ENCODE measurements at regions not wholly inside any gene's neighbourhood (a gene's known extent, or its start where the extent isn't known, plus 50 kb on each side); places are given as distances from the start of the nearest gene placed in this dataset.

- Histone ChIP-seq H3F3A (replicated peaks; ENCODE audit: low read depth) (no peaks in the 10 kb centered on the region), H3K4me2 (no peak overlapping the region), H3K79me2 (replicated peaks; ENCODE audit: insufficient read depth) (no peaks in the 10 kb centered on the region), H3K4me1 (ENCODE audit: insufficient read depth) (0 out of 2 replicates have a peak, but pooled peaks cover 5% of the 10 kb centered on the region), H3K36me3 (ENCODE audit: insufficient read depth) (no peaks in the 10 kb centered on the region), H4K20me1 (replicated peaks; ENCODE audit: insufficient read depth) (no peaks in the 10 kb centered on the region), H2AFZ (no peak overlapping the region), H3K4me3 (no peak overlapping the region), H3K27ac (ENCODE audit: low read depth) (no peak overlapping the region), H3K27me3 (ENCODE audit: insufficient read depth) (no peaks in the 10 kb centered on the region), H3K9me2 (ENCODE audit: insufficient read depth) (no peaks in the 10 kb centered on the region)
- Mint-ChIP-seq H3K36me3 (ENCODE audit: low read depth) (no peaks in the 10 kb centered on the region), H3K9me3 (no peaks in the 10 kb centered on the region), H3K4me1 (no peaks in the 10 kb centered on the region), H3K27me3 (ENCODE audit: insufficient read depth, low read depth, poor library complexity) (no peaks in the 10 kb centered on the region), H3K4me3 (no peak overlapping the region), H3K27ac (no peak overlapping the region)
- DNase-seq (ENCODE audit: low spot score) (no peak), ATAC-seq (no peak)
- TF ChIP-seq ZNF114 (CRISPR knock-in tag; IDR thresholded peaks at IDR 0.05) = no peak
- TF ChIP-seq REST (IDR thresholded peaks at IDR 0.05; ENCODE audit: unreplicated experiment) = no peak
- TF ChIP-seq NANOG (IDR thresholded peaks at IDR 0.05; ENCODE audit: borderline replicate concordance) = no peak
- no peak for TF ChIP-seq JUNB (IDR thresholded peaks at IDR 0.05; ENCODE audit: unreplicated experiment)
- no peak for TF ChIP-seq ZNF331 (CRISPR knock-in tag; IDR thresholded peaks at IDR 0.05; ENCODE audit: low read depth)
- TF ChIP-seq CTCF (conservative IDR thresholded peaks at IDR 0.05; ENCODE audit: low read depth in 2 of 2) = no peak
- TF ChIP-seq POLR2AphosphoS5 (IDR thresholded peaks at IDR 0.05; ENCODE audit: low read depth) = no peak
- no peak for TF ChIP-seq ETS1 (IDR thresholded peaks at IDR 0.05)
- TF ChIP-seq ZNF462 (CRISPR knock-in tag; IDR thresholded peaks at IDR 0.05) = no peak
- TF ChIP-seq EZH2 (IDR thresholded peaks at IDR 0.05; ENCODE audit: low read depth, unreplicated experiment) = no peak
- TF ChIP-seq EZH2phosphoT487 (IDR thresholded peaks at IDR 0.05; ENCODE audit: unreplicated experiment) = no peak
- TF ChIP-seq CREB1 (CRISPR knock-in tag; IDR thresholded peaks at IDR 0.05; ENCODE audit: low read depth) = no peak
- TF ChIP-seq STAT1 (IDR thresholded peaks at IDR 0.05; ENCODE audit: unreplicated experiment) = no peak
Measured at GRCh38 chr2:196426122-196426521, 213.4 kb upstream of the CCDC150 start.

Measured in GM23338 (cell line).